ENCODE measurements at regions not wholly inside any gene's neighbourhood (a gene's known extent, or its start where the extent isn't known, plus 50 kb on each side); places are given as distances from the start of the nearest gene placed in this dataset.

DNA sequence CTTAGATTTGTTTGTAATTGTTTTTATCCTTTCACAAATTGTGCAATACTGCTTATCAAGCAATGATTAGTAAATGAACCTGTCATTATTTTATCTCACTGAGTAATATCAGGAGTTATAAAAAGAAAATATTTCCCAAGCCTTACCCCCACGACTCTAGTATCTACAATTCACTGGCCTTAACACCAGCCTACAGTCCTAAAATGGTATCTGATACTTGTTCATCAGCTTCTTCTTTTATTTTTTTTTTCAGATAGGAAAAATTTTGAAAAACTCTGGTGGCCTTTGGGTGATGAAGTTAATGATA lies 160.8 kb upstream of the FOXA2 start:
- TF ChIP-seq, protein P1, sequence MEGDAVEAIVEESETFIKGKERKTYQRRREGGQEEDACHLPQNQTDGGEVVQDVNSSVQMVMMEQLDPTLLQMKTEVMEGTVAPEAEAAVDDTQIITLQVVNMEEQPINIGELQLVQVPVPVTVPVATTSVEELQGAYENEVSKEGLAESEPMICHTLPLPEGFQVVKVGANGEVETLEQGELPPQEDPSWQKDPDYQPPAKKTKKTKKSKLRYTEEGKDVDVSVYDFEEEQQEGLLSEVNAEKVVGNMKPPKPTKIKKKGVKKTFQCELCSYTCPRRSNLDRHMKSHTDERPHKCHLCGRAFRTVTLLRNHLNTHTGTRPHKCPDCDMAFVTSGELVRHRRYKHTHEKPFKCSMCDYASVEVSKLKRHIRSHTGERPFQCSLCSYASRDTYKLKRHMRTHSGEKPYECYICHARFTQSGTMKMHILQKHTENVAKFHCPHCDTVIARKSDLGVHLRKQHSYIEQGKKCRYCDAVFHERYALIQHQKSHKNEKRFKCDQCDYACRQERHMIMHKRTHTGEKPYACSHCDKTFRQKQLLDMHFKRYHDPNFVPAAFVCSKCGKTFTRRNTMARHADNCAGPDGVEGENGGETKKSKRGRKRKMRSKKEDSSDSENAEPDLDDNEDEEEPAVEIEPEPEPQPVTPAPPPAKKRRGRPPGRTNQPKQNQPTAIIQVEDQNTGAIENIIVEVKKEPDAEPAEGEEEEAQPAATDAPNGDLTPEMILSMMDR (IDR thresholded peaks at IDR 0.05 in 8 of 11, conservative IDR thresholded peaks at IDR 0.05 in 3 of 11), result no peak
- TF ChIP-seq POLR2AphosphoS5 (IDR thresholded peaks at IDR 0.05) (no peak), POLR2A (IDR thresholded peaks at IDR 0.05) (no peak)
